ENCODE measurements at regions not wholly inside any gene's neighbourhood (a gene's known extent, or its start where the extent isn't known, plus 50 kb on each side); places are given as distances from the start of the nearest gene placed in this dataset.
"Not testable (repeated sequence)": the region's sequence is repeated elsewhere in the genome, so short reads cannot be mapped to it uniquely, and the experiment has no call there.

- not testable (repeated sequence) for H3K4me3 ChIP-seq (ENCODE audit: low read depth, low read length); H3K27me3 ChIP-seq (ENCODE audit: control insufficient read depth, insufficient read depth, low read length); H3K9ac ChIP-seq (ENCODE audit: low read length); H3K36me3 ChIP-seq (ENCODE audit: control insufficient read depth, insufficient read depth, low read length); H3K27ac ChIP-seq (ENCODE audit: low read depth, low read length); H3K4me1 ChIP-seq (ENCODE audit: control insufficient read depth, insufficient read depth, low read length)
- peaks cover 23% of the 10 kb centered on the region; the same call in 1 of the 2 replicates for H3K9me3 ChIP-seq (ENCODE audit: control insufficient read depth, insufficient read depth, low read depth, low read length)
Observed at GRCh38 chr22:16660570-16660969, 68.0 kb upstream of the CCT8L2 start.

- not testable (repeated sequence) for H3K4me3 ChIP-seq (ENCODE audit: low read depth, low read length); H3K9ac ChIP-seq (ENCODE audit: low read length); H3K27me3 ChIP-seq (ENCODE audit: control insufficient read depth, insufficient read depth, low read length); H3K36me3 ChIP-seq (ENCODE audit: control insufficient read depth, insufficient read depth, low read length); H3K27ac ChIP-seq (ENCODE audit: low read depth, low read length); H3K4me1 ChIP-seq (ENCODE audit: control insufficient read depth, insufficient read depth, low read length)
- H3K9me3 ChIP-seq (ENCODE audit: control insufficient read depth, insufficient read depth, low read depth, low read length), result peaks cover 31% of the 10 kb centered on the region; the same call in 1 of the 2 replicates
Observed at GRCh38 chr22:16659273-16659834, 66.7 kb upstream of the CCT8L2 start.

DNA sequence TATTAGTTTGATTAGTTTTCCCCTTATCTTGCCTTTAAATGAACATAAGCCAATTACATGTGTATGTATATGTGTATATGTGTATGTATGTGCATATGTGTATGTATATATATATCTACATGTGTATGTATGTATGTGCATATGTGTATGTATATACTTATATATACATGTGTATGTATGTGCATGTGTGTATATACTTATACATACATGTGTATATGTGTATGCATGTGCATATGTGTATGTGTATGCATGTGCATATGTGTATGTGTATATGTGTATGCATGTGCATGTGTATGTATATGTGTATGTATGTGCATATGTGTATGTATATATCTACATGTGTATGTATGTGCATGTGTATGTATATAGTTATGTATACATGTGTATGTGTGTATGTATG is 65.5 kb upstream of the CCT8L2 start:
- H3K9me3 ChIP-seq (ENCODE audit: control insufficient read depth, insufficient read depth, low read depth, low read length), result peaks cover 36% of the 10 kb centered on the region; the same call in 1 of the 2 replicates
- no peaks in the 10 kb centered on the region for H3K4me1 ChIP-seq (ENCODE audit: control insufficient read depth, insufficient read depth, low read length)
- no peak overlapping the region for H3K4me3 ChIP-seq (ENCODE audit: low read depth, low read length)
- no peaks in the 10 kb centered on the region for H3K36me3 ChIP-seq (ENCODE audit: control insufficient read depth, insufficient read depth, low read length)
- H3K9ac ChIP-seq (ENCODE audit: low read length), result no peak overlapping the region
- no peak overlapping the region for H3K27ac ChIP-seq (ENCODE audit: low read depth, low read length)
- H3K27me3 ChIP-seq (ENCODE audit: control insufficient read depth, insufficient read depth, low read length), result no peaks in the 10 kb centered on the region

GRCh38 chr22:16654882-16655281 is 62.3 kb upstream of the CCT8L2 start:
- Histone ChIP-seq H3K4me1 (ENCODE audit: control insufficient read depth, insufficient read depth, low read length) (no peaks in the 10 kb centered on the region), H3K4me3 (ENCODE audit: low read depth, low read length) (no peak overlapping the region), H3K9ac (ENCODE audit: low read length) (no peak overlapping the region), H3K27me3 (ENCODE audit: control insufficient read depth, insufficient read depth, low read length) (no peaks in the 10 kb centered on the region), H3K9me3 (ENCODE audit: control insufficient read depth, insufficient read depth, low read depth, low read length) (peaks cover 57% of the 10 kb centered on the region), H3K36me3 (ENCODE audit: control insufficient read depth, insufficient read depth, low read length) (no peaks in the 10 kb centered on the region; the same call in 1 of the 2 replicates), H3K27ac (ENCODE audit: low read depth, low read length) (no peak overlapping the region)

DNA sequence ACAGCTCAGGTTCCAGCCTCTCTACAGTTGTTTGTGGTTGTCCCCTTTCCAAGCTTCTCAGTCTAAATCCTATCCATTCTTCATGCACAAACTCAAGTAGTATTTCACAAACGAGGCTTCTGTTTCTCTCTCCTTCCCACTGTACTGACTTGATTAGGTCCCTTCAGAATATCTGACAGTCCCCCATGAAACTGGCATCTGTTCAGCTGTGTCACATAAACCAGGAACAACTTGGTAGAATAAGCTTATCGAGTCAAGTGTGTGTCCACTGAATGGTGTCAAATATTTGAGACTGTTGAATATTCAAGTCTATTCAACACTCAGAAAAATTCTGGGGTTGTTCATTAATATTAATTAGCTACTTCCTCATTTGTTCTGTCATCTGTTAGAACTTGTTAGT is 61.7 kb upstream of the CCT8L2 start:
- not testable (repeated sequence) for H3K4me3 ChIP-seq (ENCODE audit: low read depth, low read length)
- H3K9me3 ChIP-seq (ENCODE audit: control insufficient read depth, insufficient read depth, low read depth, low read length), result peaks cover 58% of the 10 kb centered on the region

DNA sequence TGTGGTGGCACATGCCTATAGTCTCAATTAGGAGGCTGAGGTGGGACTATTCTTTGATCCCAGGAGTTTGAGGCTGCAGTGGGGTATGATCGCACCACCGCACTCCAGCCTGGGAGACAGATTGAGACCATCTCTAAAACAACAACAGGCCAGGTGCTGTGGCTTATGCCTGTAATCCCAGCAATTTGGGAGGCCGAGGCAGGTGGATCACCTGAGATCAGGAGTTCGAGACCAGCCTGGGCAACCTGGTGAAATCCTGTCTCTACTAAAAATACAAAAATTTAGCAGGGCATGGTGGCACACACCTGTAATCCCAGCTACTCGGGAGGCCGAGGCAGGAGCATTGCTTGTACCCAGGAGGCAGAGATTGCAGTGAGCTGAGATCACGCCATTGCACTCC is 60.6 kb upstream of the CCT8L2 start:
- H3K9ac ChIP-seq (ENCODE audit: low read length); H3K36me3 ChIP-seq (ENCODE audit: control insufficient read depth, insufficient read depth, low read length); H3K27me3 ChIP-seq (ENCODE audit: control insufficient read depth, insufficient read depth, low read length); H3K4me3 ChIP-seq (ENCODE audit: low read depth, low read length); H3K27ac ChIP-seq (ENCODE audit: low read depth, low read length); H3K4me1 ChIP-seq (ENCODE audit: control insufficient read depth, insufficient read depth, low read length): not testable (repeated sequence)
- peaks cover 56% of the 10 kb centered on the region for H3K9me3 ChIP-seq (ENCODE audit: control insufficient read depth, insufficient read depth, low read depth, low read length)

More for the DNA sequence above, 61.7 kb upstream of the CCT8L2 start:
- not testable (repeated sequence) for H3K27ac ChIP-seq (ENCODE audit: low read depth, low read length); H3K9ac ChIP-seq (ENCODE audit: low read length); H3K4me1 ChIP-seq (ENCODE audit: control insufficient read depth, insufficient read depth, low read length); H3K27me3 ChIP-seq (ENCODE audit: control insufficient read depth, insufficient read depth, low read length); H3K36me3 ChIP-seq (ENCODE audit: control insufficient read depth, insufficient read depth, low read length)

DNA sequence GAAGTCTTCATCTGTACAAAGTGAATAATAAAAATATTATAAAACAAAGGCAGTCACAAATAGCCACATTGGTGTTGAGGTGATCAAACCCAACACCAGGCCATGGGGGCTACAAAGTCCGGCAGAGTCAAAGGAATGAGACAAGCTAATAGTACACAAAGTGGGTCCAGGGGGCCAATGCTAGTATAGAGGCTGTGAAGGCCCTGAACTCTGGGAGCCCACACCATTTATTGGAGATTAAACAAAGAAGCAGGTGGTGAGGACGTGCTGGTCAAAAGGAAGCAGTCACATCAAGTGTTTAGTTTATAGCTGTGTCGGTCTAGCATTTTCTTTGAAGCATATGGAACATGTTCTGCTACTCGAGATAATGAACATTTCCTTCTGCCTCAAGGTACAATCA is 58.6 kb upstream of the CCT8L2 start:
- no peaks in the 10 kb centered on the region; the same call in 1 of the 2 replicates for H3K36me3 ChIP-seq (ENCODE audit: control insufficient read depth, insufficient read depth, low read length)
- no peak overlapping the region for H3K27ac ChIP-seq (ENCODE audit: low read depth, low read length)
- no peak overlapping the region for H3K9ac ChIP-seq (ENCODE audit: low read length)
- H3K4me1 ChIP-seq (ENCODE audit: control insufficient read depth, insufficient read depth, low read length), result no peaks in the 10 kb centered on the region
- peaks cover 49% of the 10 kb centered on the region for H3K9me3 ChIP-seq (ENCODE audit: control insufficient read depth, insufficient read depth, low read depth, low read length)
- no peak overlapping the region for H3K4me3 ChIP-seq (ENCODE audit: low read depth, low read length)
- H3K27me3 ChIP-seq (ENCODE audit: control insufficient read depth, insufficient read depth, low read length), result no peaks in the 10 kb centered on the region

Data from HUES6 (cell line).